Suprapubic skin (tissue), 4 donors: ENCODE measurements at regions not wholly inside any gene's neighbourhood (a gene's known extent, or its start where the extent isn't known, plus 50 kb on each side); places are given as distances from the start of the nearest gene placed in this dataset.

Experiments
- EP300 ChIP-seq: sonication (generic); formaldehyde crosslinking; IDR thresholded peaks from one replicate; pipeline ENCODE4 v1.6.1; 2017; ENCODE audit warnings: antibody characterized with exemption
- POLR2A ChIP-seq, 2 donors: fragments of 450-650 bp; IDR thresholded peaks; one replicate each; pipeline ENCODE4 v1.6.1; 2017; ENCODE audit warnings: antibody characterized with exemption in 2 of 2, mild to moderate bottlenecking in 2 of 2, moderate library complexity in 2 of 2
- POLR2AphosphoS5 ChIP-seq, 3 donors: sonication (generic); formaldehyde crosslinking; IDR thresholded peaks; one replicate each; pipeline ENCODE4 v1.6.1; 2017; ENCODE audit warnings: antibody characterized with exemption in 3 of 3
- TF ChIP-seq, protein P1 (sequence below), 2 donors: fragments of 200-600 bp in 1 of 2; fragments of 450-650 bp in 1 of 2; sonication (generic) in 1 of 2; IDR thresholded peaks; one replicate each; pipeline ENCODE4 v1.5.1; 2016 to 2019; ENCODE audit warnings: antibody characterized with exemption in 2 of 2, mild to moderate bottlenecking in 1 of 2, moderate library complexity in 1 of 2

DNA sequence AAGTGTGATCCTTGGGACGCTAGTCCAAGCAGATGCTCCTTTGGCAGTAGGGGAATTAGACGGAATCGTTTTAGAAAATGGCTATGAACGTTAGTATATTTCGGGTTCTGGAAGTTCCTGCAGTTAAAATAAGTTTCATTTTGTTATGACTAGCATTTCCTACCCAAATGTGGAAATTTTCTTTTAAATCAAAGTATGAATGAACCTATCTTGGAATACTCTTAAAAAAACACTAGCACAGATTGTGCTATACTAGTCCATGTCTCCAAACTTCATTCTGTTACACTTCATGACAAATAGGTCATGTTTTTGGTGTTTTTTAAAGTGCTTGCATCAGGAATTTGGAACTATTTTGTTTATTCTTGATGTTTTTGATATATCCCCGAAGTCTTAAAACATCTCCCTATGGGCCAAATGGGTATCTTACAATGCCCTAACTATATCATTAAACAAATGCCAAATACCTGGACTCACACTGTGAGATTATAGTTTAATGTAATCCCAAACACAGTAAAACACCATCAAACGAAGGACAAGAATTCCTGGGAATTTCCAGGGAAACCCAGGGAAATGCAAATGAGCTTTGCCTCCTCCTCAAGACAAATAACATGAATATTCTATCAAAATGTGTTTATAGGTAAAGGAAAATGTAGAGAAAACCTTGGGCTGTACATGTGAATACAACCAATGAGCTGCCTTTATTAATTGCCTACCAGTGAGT is 75.9 kb upstream of the PTPRZ1 start:
- TF ChIP-seq POLR2A (IDR thresholded peaks at IDR 0.05) (no peak), POLR2AphosphoS5 (IDR thresholded peaks at IDR 0.05) (no peak), EP300 (no peak)
- TF ChIP-seq, protein P1, sequence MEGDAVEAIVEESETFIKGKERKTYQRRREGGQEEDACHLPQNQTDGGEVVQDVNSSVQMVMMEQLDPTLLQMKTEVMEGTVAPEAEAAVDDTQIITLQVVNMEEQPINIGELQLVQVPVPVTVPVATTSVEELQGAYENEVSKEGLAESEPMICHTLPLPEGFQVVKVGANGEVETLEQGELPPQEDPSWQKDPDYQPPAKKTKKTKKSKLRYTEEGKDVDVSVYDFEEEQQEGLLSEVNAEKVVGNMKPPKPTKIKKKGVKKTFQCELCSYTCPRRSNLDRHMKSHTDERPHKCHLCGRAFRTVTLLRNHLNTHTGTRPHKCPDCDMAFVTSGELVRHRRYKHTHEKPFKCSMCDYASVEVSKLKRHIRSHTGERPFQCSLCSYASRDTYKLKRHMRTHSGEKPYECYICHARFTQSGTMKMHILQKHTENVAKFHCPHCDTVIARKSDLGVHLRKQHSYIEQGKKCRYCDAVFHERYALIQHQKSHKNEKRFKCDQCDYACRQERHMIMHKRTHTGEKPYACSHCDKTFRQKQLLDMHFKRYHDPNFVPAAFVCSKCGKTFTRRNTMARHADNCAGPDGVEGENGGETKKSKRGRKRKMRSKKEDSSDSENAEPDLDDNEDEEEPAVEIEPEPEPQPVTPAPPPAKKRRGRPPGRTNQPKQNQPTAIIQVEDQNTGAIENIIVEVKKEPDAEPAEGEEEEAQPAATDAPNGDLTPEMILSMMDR (IDR thresholded peaks at IDR 0.05): no peak
